GM12878 (cell line): ENCODE measurements at regions not wholly inside any gene's neighbourhood (a gene's known extent, or its start where the extent isn't known, plus 50 kb on each side); places are given as distances from the start of the nearest gene placed in this dataset.

ENCODE experiments used
- ATAC-seq: fragments of 200-7000 bp; cut with Tn5 transposase; 3 replicates; pipeline ENCODE4 v1.9.1; 2020; ENCODE audit warnings: mild to moderate bottlenecking, moderate library complexity
- BruUV-seq: library from RNA; stranded (reverse); fragments of 400-500 nt; replicated peaks from 2 replicates; lab custom pipeline; 2021; lab: Mats Ljungman, UMichigan
- CTCF ChIA-PET: fragments of 300-600 bp; sonication (Branson Sonifier 250); formaldehyde crosslinking; extraction: SDS; loops from one replicate; lab custom pipeline; 2021; ENCODE audit warnings: inconsistent platforms; lab: Yijun Ruan, JAX
- POLR2A ChIA-PET: fragments of 350-600 bp; formaldehyde crosslinking; extraction: SDS; loops from one replicate; lab custom pipeline; 2021; ENCODE audit warnings: inconsistent platforms; lab: Charles Lee
- RAD21 ChIA-PET: fragments of 300-600 bp; sonication (Branson Sonifier 250); formaldehyde crosslinking; loops from one replicate; lab custom pipeline; 2023; ENCODE audit warnings: antibody characterized with exemption; ENCODE audit not compliant: unreplicated experiment; lab: Charles Lee
- SMC1A ChIA-PET: fragments of 300-600 bp; sonication (Branson Sonifier 250); formaldehyde crosslinking; loops from one replicate; lab custom pipeline; 2023; ENCODE audit not compliant: unreplicated experiment, uncharacterized antibody; lab: Charles Lee
- DNase-seq: peaks from one replicate; pipeline ENCODE4 v3.0.0-alpha.2; 2011; ENCODE audit warnings: low read depth, low spot score
- FAIRE-seq: peaks from 3 replicates; lab custom pipeline; 2011; peaks lifted over from hg19 to GRCh38; lab: Jason Lieb, UNC
- H2AFZ ChIP-seq: 2 replicates; pipeline ENCODE4 v1.6.0; 2011; ENCODE audit warnings: low read depth, low read length, control low read depth; ENCODE audit not compliant: control insufficient read depth
- H3K27ac ChIP-seq: 2 replicates; pipeline ENCODE4 v1.5.1; 2011; ENCODE audit warnings: control low read depth; ENCODE audit not compliant: control insufficient read depth, insufficient read depth
- H3K27me3 ChIP-seq, 2 experiments: replicated peaks in 1 of 2; 2 replicates each; pipeline versions ENCODE4 v1.6.0 to v1.6.1; 2011; ENCODE audit warnings: low read length in 1 of 2; ENCODE audit not compliant: control insufficient read depth in 2 of 2, insufficient read depth in 2 of 2
- H3K36me3 ChIP-seq, 2 experiments: 2 replicates each; pipeline ENCODE4 v1.5.1; 2011; ENCODE audit warnings: low read length in 1 of 2; ENCODE audit not compliant: control insufficient read depth in 2 of 2, insufficient read depth in 2 of 2
- H3K4me1 ChIP-seq: 2 replicates; pipeline ENCODE4 v1.6.1; 2011; ENCODE audit warnings: mild to moderate bottlenecking, low read length, moderate library complexity, mixed read lengths; ENCODE audit not compliant: control insufficient read depth, insufficient read depth
- H3K4me2 ChIP-seq: 2 replicates; pipeline ENCODE4 v1.6.0; 2011; ENCODE audit warnings: control low read depth; ENCODE audit not compliant: control insufficient read depth, insufficient read depth
- H3K4me3 ChIP-seq: fragments of 200-600 bp; sonication (generic); 2 replicates; pipeline ENCODE4 v1.5.1; 2016
- H3K79me2 ChIP-seq: 2 replicates; pipeline ENCODE4 v1.6.0; 2011; ENCODE audit warnings: low read length; ENCODE audit not compliant: control insufficient read depth, insufficient read depth
- H3K9ac ChIP-seq: 2 replicates; pipeline ENCODE4 v1.8.0; 2011; ENCODE audit warnings: low read length, control low read depth, mixed read lengths; ENCODE audit not compliant: control insufficient read depth, insufficient read depth
- H3K9me3 ChIP-seq: replicated peaks from 3 replicates; pipeline ENCODE4 v1.5.1; 2011; ENCODE audit warnings: mild to moderate bottlenecking, low read length; ENCODE audit not compliant: control insufficient read depth, insufficient read depth
- H4K20me1 ChIP-seq: 2 replicates; pipeline ENCODE4 v1.6.0; 2011; ENCODE audit not compliant: control insufficient read depth, insufficient read depth
- IRF4 ChIP-seq: IDR thresholded peaks from 2 replicates; pipeline ENCODE4 v1.6.1; 2011; ENCODE audit warnings: low read depth, low read length
- NR2F1 ChIP-seq: fragments of 450-650 bp; conservative IDR thresholded peaks from 2 replicates; pipeline ENCODE4 v1.6.1; 2017; ENCODE audit warnings: mild to moderate bottlenecking
- SIX5 ChIP-seq: IDR thresholded peaks from 2 replicates; pipeline ENCODE4 v1.6.1; 2011; ENCODE audit warnings: mild to moderate bottlenecking, low read depth, low read length, moderate library complexity; ENCODE audit not compliant: severe bottlenecking
- SMARCA5 ChIP-seq: fragments of 450-650 bp; IDR thresholded peaks from 2 replicates; pipeline ENCODE4 v1.6.1; 2017; ENCODE audit warnings: mild to moderate bottlenecking
- TCF12 ChIP-seq: IDR thresholded peaks from 2 replicates; pipeline ENCODE4 v1.6.1; 2011; ENCODE audit warnings: low read depth, mild to moderate bottlenecking, low read length
- ZNF207 ChIP-seq: fragments of 450-650 bp; IDR thresholded peaks from 2 replicates; pipeline ENCODE4 v1.6.1; 2014; ENCODE audit warnings: antibody characterized with exemption, mild to moderate bottlenecking, borderline replicate concordance
- WGBS: methylation state at CpG from one replicate; pipeline ENCODE4 v1.1.6; 2016; ENCODE audit warnings: low lambda C conversion rate; ENCODE audit not compliant: insufficient replicate concordance, insufficient coverage; ENCODE audit errors: missing lambda C conversion rate; 5-methylcytosine and 5-hydroxymethylcytosine counted together
- in situ Hi-C: fragments of 300-500 bp; cut with MboI; formaldehyde crosslinking; loops from 9 replicates; pipeline ENCODE4 v1.14.3; 2018; ENCODE audit warnings: mixed read lengths
- intact Hi-C: fragments of 100-400 bp; cut with micrococcal nuclease; formaldehyde crosslinking; loops from one replicate; pipeline ENCODE4 v1.14.2; 2022; ENCODE audit not compliant: unreplicated experiment
- TF ChIP-seq, protein P1 (sequence below): fragments of 450-650 bp; IDR thresholded peaks from 2 replicates; pipeline ENCODE4 v1.6.1; 2017; ENCODE audit warnings: mild to moderate bottlenecking, moderate library complexity

DNA sequence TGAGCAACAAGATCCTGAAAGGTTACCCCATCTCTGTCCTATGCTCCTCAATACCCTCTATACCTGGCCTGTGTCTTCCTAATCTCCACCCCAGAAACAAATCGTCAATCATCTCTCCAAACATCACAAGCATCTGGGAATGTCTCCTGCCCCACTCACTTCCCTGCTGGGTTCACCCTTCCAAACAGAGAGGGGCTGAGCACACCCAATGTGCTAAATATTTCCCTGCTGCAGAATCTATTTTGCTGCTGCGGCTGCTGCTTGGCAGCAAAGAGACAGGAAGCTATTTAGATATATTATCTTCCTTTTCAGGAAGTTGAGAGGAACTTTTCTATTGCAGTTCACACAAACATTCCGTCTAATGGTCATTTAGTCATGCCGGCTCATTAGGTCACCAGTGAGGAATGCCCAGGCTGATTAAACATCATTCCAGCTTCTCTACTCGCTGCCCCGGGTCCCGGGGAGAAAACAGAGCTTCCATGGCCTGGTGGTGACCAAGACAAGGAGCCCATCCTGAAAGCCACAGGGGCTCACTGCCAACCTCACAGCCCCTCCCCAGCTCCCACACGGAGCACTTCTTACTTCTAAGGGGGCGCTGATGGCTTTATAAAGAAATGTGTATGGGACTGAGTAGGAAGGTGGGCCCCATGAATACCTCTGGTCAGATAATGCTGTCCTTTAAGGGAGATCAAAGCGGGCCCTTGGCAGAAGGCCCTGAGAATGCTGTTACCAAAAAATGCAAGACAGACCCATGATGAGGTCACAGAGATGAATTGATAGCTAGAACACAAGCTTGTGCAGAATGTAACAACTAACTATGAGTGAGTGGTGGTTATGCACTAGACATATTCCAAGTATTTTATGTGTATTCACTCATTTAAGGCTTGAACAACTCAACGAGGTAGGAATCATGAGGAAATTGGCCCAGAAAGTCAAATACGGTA, 218.3 kb downstream of the SOX9 start (continued):
- TF ChIP-seq, protein P1, sequence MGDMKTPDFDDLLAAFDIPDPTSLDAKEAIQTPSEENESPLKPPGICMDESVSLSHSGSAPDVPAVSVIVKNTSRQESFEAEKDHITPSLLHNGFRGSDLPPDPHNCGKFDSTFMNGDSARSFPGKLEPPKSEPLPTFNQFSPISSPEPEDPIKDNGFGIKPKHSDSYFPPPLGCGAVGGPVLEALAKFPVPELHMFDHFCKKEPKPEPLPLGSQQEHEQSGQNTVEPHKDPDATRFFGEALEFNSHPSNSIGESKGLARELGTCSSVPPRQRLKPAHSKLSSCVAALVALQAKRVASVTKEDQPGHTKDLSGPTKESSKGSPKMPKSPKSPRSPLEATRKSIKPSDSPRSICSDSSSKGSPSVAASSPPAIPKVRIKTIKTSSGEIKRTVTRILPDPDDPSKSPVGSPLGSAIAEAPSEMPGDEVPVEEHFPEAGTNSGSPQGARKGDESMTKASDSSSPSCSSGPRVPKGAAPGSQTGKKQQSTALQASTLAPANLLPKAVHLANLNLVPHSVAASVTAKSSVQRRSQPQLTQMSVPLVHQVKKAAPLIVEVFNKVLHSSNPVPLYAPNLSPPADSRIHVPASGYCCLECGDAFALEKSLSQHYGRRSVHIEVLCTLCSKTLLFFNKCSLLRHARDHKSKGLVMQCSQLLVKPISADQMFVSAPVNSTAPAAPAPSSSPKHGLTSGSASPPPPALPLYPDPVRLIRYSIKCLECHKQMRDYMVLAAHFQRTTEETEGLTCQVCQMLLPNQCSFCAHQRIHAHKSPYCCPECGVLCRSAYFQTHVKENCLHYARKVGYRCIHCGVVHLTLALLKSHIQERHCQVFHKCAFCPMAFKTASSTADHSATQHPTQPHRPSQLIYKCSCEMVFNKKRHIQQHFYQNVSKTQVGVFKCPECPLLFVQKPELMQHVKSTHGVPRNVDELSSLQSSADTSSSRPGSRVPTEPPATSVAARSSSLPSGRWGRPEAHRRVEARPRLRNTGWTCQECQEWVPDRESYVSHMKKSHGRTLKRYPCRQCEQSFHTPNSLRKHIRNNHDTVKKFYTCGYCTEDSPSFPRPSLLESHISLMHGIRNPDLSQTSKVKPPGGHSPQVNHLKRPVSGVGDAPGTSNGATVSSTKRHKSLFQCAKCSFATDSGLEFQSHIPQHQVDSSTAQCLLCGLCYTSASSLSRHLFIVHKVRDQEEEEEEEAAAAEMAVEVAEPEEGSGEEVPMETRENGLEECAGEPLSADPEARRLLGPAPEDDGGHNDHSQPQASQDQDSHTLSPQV = no peak
- TF ChIP-seq TCF12 (no peak), IRF4 (no peak), SMARCA5 (no peak), NR2F1 (no peak), SIX5 (no peak)

DNA sequence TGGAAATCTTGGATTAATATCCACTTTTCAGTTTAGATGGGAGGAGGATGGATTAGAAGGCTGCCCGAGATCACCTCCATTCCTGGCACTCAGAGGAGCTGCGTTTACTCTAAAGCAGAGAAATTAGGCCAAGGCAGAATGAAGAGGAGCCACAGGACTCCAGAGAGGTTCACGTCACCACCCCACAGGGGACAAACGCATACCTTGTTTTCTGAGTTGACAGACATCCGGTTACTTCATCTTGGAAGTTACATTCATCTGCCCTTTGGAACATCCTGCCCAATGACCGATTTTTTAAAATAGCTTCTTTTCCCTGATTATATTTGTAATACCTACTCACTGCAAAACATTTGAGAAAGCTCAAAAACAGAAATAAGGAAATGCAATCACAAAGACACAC, 220.0 kb downstream of the SOX9 start:
- H3K79me2 ChIP-seq = no peaks in the 10 kb centered on the region
- WGBS = 43% methylated on average over 6 of the region's 6 CpGs
- H3K27ac ChIP-seq = no peak overlapping the region
- no TSS peak for BruUV-seq
- no peak for TF ChIP-seq ZNF207
- TF ChIP-seq, all 136 proteins: peak for 0
- peaks cover 9% of the 10 kb centered on the region; the same call in 2 of the 3 replicates for H3K9me3 ChIP-seq
- CTCF ChIA-PET = interaction anchor here (1.3 kb wide), 1 partner anchor 12 kb away, joined by 3 read pairs; no protein-coding TSS in a partner anchor
- intact Hi-C loops (no loop called here), in situ Hi-C loops (no loop called here)
- no peaks in the 10 kb centered on the region for H3K36me3 ChIP-seq
- DNase-seq = no peak
- no peak for ATAC-seq
- SMC1A ChIA-PET = interaction anchor here (1.1 to 1.4 kb wide), 2 partner anchors 18 to 40 kb away, joined by 3 read pairs; no protein-coding TSS in a partner anchor
- FAIRE-seq = no peak
- H3K4me1 ChIP-seq = no peaks in the 10 kb centered on the region; the same call in 1 of the 2 replicates
- RAD21 ChIA-PET = no interaction called here
- H3K4me3 ChIP-seq = no peak overlapping the region
- H3K4me2 ChIP-seq = no peak overlapping the region
- no peaks in the 10 kb centered on the region for H4K20me1 ChIP-seq
- H3K9ac ChIP-seq = no peak overlapping the region
- no peaks in the 10 kb centered on the region for H3K27me3 ChIP-seq
- POLR2A ChIA-PET = no interaction called here
- H2AFZ ChIP-seq = no peak overlapping the region
